CD4-positive, alpha-beta T cell (primary cell): ENCODE measurements at regions not wholly inside any gene's neighbourhood (a gene's known extent, or its start where the extent isn't known, plus 50 kb on each side); places are given as distances from the start of the nearest gene placed in this dataset.

Experiments used
- ATAC-seq: fragments of 200-7000 bp; cut with Tn5 transposase; one replicate; pipeline ENCODE4 v1.10.0; 2022; ENCODE audit warnings: mild to moderate bottlenecking; ENCODE audit not compliant: poor library complexity
- CTCF ChIA-PET: fragments of 350-600 bp; sonication (Branson Sonifier 250); formaldehyde crosslinking; loops from one replicate; lab custom pipeline; 2021; ENCODE audit warnings: antibody characterized with exemption, inconsistent platforms; lab: Charles Lee
- POLR2A ChIA-PET: fragments of 350-600 bp; sonication (Branson Sonifier 250); formaldehyde crosslinking; loops from one replicate; lab custom pipeline; 2021; ENCODE audit warnings: antibody characterized with exemption, inconsistent platforms; lab: Charles Lee
- DNase-seq, 14 experiments: peaks; one replicate each; pipeline ENCODE4 v3.0.0-alpha.2; 2013 to 2020; ENCODE audit warnings: mixed read lengths in 2 of 14
- H3K27ac ChIP-seq, 2 donors: one replicate each; pipeline versions ENCODE4 v1.5.1 to v1.7.0; 2013; ENCODE audit warnings: low read length in 2 of 2, low read depth in 1 of 2, mild to moderate bottlenecking in 1 of 2
- H3K27me3 ChIP-seq, 2 experiments: 1 replicate in 1 of 2; 2 replicates in 1 of 2; pipeline versions ENCODE4 v1.6.1 to v1.7.0; 2013; ENCODE audit warnings: low read length in 2 of 2, control low read depth in 1 of 2, mild to moderate bottlenecking in 1 of 2, moderate library complexity in 1 of 2; ENCODE audit not compliant: insufficient read depth in 2 of 2, control insufficient read depth in 1 of 2
- H3K36me3 ChIP-seq: one replicate; pipeline ENCODE4 v1.6.1; 2013; ENCODE audit warnings: low read length, control low read depth; ENCODE audit not compliant: insufficient read depth
- H3K4me1 ChIP-seq: one replicate; pipeline ENCODE4 v1.6.1; 2013; ENCODE audit warnings: low read length, control low read depth; ENCODE audit not compliant: insufficient read depth
- H3K4me3 ChIP-seq: one replicate; pipeline ENCODE4 v1.5.1; 2013; ENCODE audit warnings: mild to moderate bottlenecking, low read length, moderate library complexity
- H3K9me3 ChIP-seq, 2 experiments: 1 replicate in 1 of 2; 2 replicates in 1 of 2; pipeline versions ENCODE4 v1.6.1 to v1.7.0; 2013; ENCODE audit warnings: low read length in 2 of 2, mild to moderate bottlenecking in 2 of 2, control low read depth in 1 of 2, moderate library complexity in 1 of 2; ENCODE audit not compliant: control insufficient read depth in 1 of 2, insufficient read depth in 1 of 2
- H3K27ac Mint-ChIP-seq: one replicate; pipeline ENCODE4 v1.8.0; 2020; ENCODE audit warnings: mixed read lengths
- H3K27me3 Mint-ChIP-seq: one replicate; pipeline ENCODE4 v1.8.0; 2021; ENCODE audit warnings: mixed read lengths
- H3K36me3 Mint-ChIP-seq: one replicate; pipeline ENCODE4 v1.8.0; 2021; ENCODE audit warnings: low read depth, mixed read lengths
- H3K4me1 Mint-ChIP-seq: one replicate; pipeline ENCODE4 v1.8.0; 2021; ENCODE audit warnings: low read depth, mixed read lengths
- H3K4me3 Mint-ChIP-seq: one replicate; pipeline ENCODE4 v1.8.0; 2020; ENCODE audit warnings: mild to moderate bottlenecking, mixed read lengths
- H3K9me3 Mint-ChIP-seq: one replicate; pipeline ENCODE4 v1.8.0; 2020; ENCODE audit warnings: mixed read lengths
- intact Hi-C, 2 experiments: fragments of 100-400 bp; cut with DNase I in 1 of 2; cut with micrococcal nuclease in 1 of 2; formaldehyde crosslinking; loops; one replicate each; pipeline versions ENCODE4 v1.15.1 to v1.9.0; 2023 to 2025; cut with DNase I, micrococcal nuclease
- TF ChIP-seq, protein P1 (sequence below): fragments of 200-600 bp; IDR thresholded peaks from one replicate; pipeline ENCODE4 v1.8.0; 2022; ENCODE audit warnings: antibody characterized with exemption, mild to moderate bottlenecking

DNA sequence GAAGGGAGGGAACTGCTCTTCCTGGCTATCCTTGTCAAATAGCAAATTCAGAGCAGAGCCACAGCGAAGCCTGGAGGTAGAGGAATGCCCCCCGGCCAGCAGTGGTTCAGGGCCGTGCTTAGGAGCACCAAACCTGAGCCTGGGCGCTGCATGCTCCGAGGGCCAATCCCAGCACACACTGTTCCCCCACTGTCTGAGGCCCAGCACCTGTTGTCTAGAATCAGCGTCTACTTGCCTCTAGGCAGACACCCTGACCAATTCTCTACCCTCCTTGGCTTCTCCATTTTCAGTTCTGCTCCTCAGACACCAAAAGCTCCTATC, 177.6 kb upstream of the PKDCC start:
- ATAC-seq (no peak), DNase-seq (no peak)
- no peak overlapping the region for H3K27ac ChIP-seq
- no peaks in the 10 kb centered on the region for H3K9me3 ChIP-seq
- peaks cover 6% of the 10 kb centered on the region for H3K27me3 Mint-ChIP-seq
- no peak overlapping the region for H3K4me3 Mint-ChIP-seq
- peaks cover 34% of the 10 kb centered on the region for H3K4me1 ChIP-seq
- no peak overlapping the region for H3K4me3 ChIP-seq
- no peaks in the 10 kb centered on the region for H3K9me3 Mint-ChIP-seq
- no peaks in the 10 kb centered on the region for H3K36me3 Mint-ChIP-seq
- H3K36me3 ChIP-seq: no peaks in the 10 kb centered on the region
- TF ChIP-seq, protein P1, sequence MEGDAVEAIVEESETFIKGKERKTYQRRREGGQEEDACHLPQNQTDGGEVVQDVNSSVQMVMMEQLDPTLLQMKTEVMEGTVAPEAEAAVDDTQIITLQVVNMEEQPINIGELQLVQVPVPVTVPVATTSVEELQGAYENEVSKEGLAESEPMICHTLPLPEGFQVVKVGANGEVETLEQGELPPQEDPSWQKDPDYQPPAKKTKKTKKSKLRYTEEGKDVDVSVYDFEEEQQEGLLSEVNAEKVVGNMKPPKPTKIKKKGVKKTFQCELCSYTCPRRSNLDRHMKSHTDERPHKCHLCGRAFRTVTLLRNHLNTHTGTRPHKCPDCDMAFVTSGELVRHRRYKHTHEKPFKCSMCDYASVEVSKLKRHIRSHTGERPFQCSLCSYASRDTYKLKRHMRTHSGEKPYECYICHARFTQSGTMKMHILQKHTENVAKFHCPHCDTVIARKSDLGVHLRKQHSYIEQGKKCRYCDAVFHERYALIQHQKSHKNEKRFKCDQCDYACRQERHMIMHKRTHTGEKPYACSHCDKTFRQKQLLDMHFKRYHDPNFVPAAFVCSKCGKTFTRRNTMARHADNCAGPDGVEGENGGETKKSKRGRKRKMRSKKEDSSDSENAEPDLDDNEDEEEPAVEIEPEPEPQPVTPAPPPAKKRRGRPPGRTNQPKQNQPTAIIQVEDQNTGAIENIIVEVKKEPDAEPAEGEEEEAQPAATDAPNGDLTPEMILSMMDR: no peak
- intact Hi-C loops: loop anchor here in 1 of 2 experiments (2.0 to 5.0 kb wide), 2 partner anchors 457 to 793 kb away; no protein-coding TSS in a partner anchor
- no peaks in the 10 kb centered on the region for H3K27me3 ChIP-seq
- CTCF ChIA-PET: interaction anchor here (0.7 to 5.3 kb wide), 7 partner anchors 13 to 793 kb away, joined by 3 to 25 read pairs (median 5); no protein-coding TSS in a partner anchor
- POLR2A ChIA-PET: interaction anchor here (1.1 to 1.5 kb wide), 2 partner anchors 26 to 213 kb away, joined by 4 read pairs; no protein-coding TSS in a partner anchor
- peaks cover 11% of the 10 kb centered on the region for H3K4me1 Mint-ChIP-seq
- no peak overlapping the region for H3K27ac Mint-ChIP-seq

GRCh38 chr2:41871080-41871479, 176.7 kb upstream of the PKDCC start:
- Histone ChIP-seq H3K27me3 (no peaks in the 10 kb centered on the region), H3K9me3 (no peaks in the 10 kb centered on the region), H3K4me1 (peaks cover 34% of the 10 kb centered on the region), H3K4me3 (no peak overlapping the region), H3K36me3 (no peaks in the 10 kb centered on the region), H3K27ac (no peak overlapping the region)
- Mint-ChIP-seq H3K27ac (no peak overlapping the region), H3K4me3 (no peak overlapping the region), H3K36me3 (no peaks in the 10 kb centered on the region), H3K4me1 (peaks cover 11% of the 10 kb centered on the region), H3K9me3 (no peaks in the 10 kb centered on the region), H3K27me3 (peaks cover 5% of the 10 kb centered on the region)
- ChIA-PET CTCF (interaction anchor here (5.3 kb wide), 1 partner anchor 216 kb away, joined by 25 read pairs; no protein-coding TSS in a partner anchor), POLR2A (interaction anchor here (0.9 kb wide), 1 partner anchor 215 kb away, joined by 3 read pairs; no protein-coding TSS in a partner anchor)
- TF ChIP-seq, protein P1: no peak
- ATAC-seq: no peak
- no peak for DNase-seq
- intact Hi-C loops: loop anchor here in 1 of 2 experiments (2.0 to 5.0 kb wide), 2 partner anchors 456 to 792 kb away; no protein-coding TSS in a partner anchor

DNA sequence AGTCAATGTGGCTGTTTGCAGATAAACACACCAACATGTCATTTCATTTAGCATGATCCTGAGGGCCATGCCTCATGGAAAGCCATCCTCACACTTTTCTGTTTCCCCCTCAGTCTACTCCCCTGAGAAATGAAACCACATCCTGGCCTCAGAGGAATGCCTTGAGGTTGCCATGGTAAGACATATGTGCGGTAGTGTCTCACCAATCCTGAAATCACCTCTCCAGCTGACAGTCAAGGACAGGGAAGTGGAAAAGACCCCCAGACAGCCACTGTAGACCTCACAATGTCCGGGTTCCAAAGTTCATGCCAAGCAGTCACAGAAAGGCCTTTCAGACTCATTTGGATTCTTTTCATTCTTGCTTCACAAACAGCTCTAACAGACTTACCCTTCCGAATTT, 175.2 kb upstream of the PKDCC start:
- CTCF ChIA-PET: interaction anchor here (5.3 kb wide), 1 partner anchor 214 kb away, joined by 25 read pairs; no protein-coding TSS in a partner anchor

More for the DNA sequence above, 175.2 kb upstream of the PKDCC start:
- DNase-seq (peak in 1 of 14 experiments; percentile 31), ATAC-seq (no peak)
- no peaks in the 10 kb centered on the region for H3K36me3 Mint-ChIP-seq
- Histone ChIP-seq H3K4me1 (peaks cover 31% of the 10 kb centered on the region), H3K36me3 (no peaks in the 10 kb centered on the region), H3K9me3 (no peaks in the 10 kb centered on the region), H3K4me3 (no peak overlapping the region), H3K27me3 (no peaks in the 10 kb centered on the region), H3K27ac (no peak overlapping the region)
- H3K9me3 Mint-ChIP-seq: no peaks in the 10 kb centered on the region
- no peak overlapping the region for H3K4me3 Mint-ChIP-seq
- peaks cover 11% of the 10 kb centered on the region for H3K4me1 Mint-ChIP-seq
- POLR2A ChIA-PET: interaction anchor here (0.7 kb wide), 1 partner anchor 938 kb away, joined by 3 read pairs; no protein-coding TSS in a partner anchor
- TF ChIP-seq, protein P1: no peak
- peaks cover 10% of the 10 kb centered on the region for H3K27me3 Mint-ChIP-seq
- H3K27ac Mint-ChIP-seq: no peak overlapping the region
- intact Hi-C loops: loop anchor here in 1 of 2 experiments (5.0 kb wide), 1 partner anchor 455 kb away; no protein-coding TSS in a partner anchor
